ENCODE measurements at regions not wholly inside any gene's neighbourhood (a gene's known extent, or its start where the extent isn't known, plus 50 kb on each side); places are given as distances from the start of the nearest gene placed in this dataset.

DNA sequence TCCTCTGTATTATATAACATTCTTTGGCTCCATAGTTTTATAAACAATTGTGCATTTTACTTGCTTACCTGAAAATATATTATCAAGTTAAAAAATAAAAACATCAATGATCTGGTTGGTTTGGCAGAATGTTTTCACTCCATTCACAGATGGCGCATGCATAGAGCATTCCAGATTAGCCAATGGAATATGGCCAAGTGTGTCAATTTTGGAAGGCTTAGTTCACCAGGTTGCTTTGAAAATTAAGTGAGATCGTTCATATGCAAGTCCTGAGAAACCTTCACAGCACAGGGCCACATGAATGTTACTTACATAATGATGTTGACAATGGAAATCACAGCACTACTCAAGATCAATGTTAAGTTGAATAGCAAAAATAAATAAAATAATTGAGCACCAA, 335.7 kb downstream of the GRB14 start:
- Mint-ChIP-seq H3K4me1 (ENCODE audit: low read depth) (no peaks in the 10 kb centered on the region), H3K36me3 (no peaks in the 10 kb centered on the region), H3K9me3 (peaks cover 13% of the 10 kb centered on the region), H3K4me3 (no peak overlapping the region), H3K27ac (no peak overlapping the region), H3K27me3 (no peaks in the 10 kb centered on the region)
- ChIA-PET CTCF (no interaction called here), POLR2A (no interaction called here)
- intact Hi-C loops (cut with micrococcal nuclease) = no loop called here
- DNase-seq = no peak

DNA sequence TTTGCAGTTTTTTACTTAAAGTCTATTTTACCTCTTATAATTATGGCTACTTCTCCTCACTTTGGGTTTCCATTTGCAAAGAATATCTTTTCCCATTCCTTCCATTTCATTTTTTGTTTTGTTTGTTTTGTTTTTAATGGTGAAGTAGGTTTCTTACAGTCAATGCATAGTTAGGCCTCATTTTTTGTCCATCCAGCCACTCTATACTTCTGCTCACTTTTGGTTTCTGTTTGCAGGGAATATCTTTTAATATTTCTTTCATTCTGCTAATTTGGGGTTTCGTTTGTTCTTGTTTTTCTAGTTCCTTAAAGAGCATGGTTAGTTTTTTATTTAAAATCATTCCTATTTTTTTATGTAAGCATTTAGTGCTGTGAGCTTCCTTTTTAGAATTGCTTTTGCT, 339.4 kb downstream of the GRB14 start:
- H3K27ac Mint-ChIP-seq = no peak overlapping the region

DNA sequence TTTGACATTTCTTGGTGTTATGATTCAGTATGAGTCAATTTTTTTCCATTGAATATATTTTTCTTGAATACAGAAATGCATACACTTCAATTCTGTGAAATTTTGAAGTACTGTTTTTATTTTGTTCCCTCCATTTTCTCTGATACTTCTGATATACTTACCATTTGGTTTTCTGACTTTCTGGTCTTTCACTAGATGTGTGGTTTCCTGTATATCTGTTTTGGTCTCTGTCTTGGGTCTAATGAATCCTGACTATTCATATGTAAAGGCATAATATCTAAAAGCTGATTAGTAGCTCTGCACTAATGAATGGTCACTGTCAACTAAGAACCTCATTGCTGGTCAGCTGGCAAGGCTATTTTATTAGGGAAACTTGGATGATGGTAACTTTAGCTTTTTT, 345.6 kb downstream of the GRB14 start:
- no peaks in the 10 kb centered on the region for H3K27me3 Mint-ChIP-seq
- no peaks in the 10 kb centered on the region for H3K4me1 Mint-ChIP-seq (ENCODE audit: low read depth)
- no peak for DNase-seq
- no peak overlapping the region for H3K27ac Mint-ChIP-seq
- H3K36me3 Mint-ChIP-seq = no peaks in the 10 kb centered on the region
- H3K9me3 Mint-ChIP-seq = peaks cover 12% of the 10 kb centered on the region
- H3K4me3 Mint-ChIP-seq = no peak overlapping the region
- POLR2A ChIA-PET = no interaction called here
- CTCF ChIA-PET = no interaction called here
- intact Hi-C loops (cut with micrococcal nuclease) = no loop called here

More for the DNA sequence above, 339.4 kb downstream of the GRB14 start:
- no peaks in the 10 kb centered on the region for H3K36me3 Mint-ChIP-seq
- POLR2A ChIA-PET = no interaction called here
- H3K27me3 Mint-ChIP-seq = no peaks in the 10 kb centered on the region
- CTCF ChIA-PET = no interaction called here
- DNase-seq = no peak
- no peak overlapping the region for H3K4me3 Mint-ChIP-seq
- peaks cover 15% of the 10 kb centered on the region for H3K9me3 Mint-ChIP-seq
- intact Hi-C loops (cut with micrococcal nuclease) = no loop called here
- no peaks in the 10 kb centered on the region for H3K4me1 Mint-ChIP-seq (ENCODE audit: low read depth)

DNA sequence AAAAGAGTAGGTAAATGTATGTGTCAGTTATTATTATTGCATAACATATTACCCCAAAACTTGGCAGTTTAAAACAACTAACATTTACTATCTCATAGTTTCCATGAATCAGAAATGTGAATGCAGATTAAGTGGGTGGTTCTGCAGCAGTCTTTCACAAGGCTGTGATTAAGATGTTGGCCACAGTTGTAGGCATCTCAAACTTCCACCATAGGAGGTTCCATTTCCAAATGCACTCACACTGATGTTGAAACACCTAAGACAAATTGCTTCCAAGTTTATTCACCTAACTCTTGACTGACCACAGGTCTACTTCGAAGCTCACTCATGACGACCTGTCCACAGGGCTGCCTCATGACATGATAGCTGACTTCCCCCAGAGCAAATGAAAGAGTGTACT, 360.8 kb downstream of the GRB14 start:
- DNase-seq = no peak
- Mint-ChIP-seq H3K27me3 (no peaks in the 10 kb centered on the region), H3K36me3 (no peaks in the 10 kb centered on the region), H3K9me3 (peaks cover 10% of the 10 kb centered on the region), H3K4me1 (ENCODE audit: low read depth) (no peaks in the 10 kb centered on the region), H3K27ac (no peak overlapping the region), H3K4me3 (no peak overlapping the region)
- intact Hi-C loops (cut with micrococcal nuclease) = no loop called here
- ChIA-PET CTCF (no interaction called here), POLR2A (no interaction called here)

DNA sequence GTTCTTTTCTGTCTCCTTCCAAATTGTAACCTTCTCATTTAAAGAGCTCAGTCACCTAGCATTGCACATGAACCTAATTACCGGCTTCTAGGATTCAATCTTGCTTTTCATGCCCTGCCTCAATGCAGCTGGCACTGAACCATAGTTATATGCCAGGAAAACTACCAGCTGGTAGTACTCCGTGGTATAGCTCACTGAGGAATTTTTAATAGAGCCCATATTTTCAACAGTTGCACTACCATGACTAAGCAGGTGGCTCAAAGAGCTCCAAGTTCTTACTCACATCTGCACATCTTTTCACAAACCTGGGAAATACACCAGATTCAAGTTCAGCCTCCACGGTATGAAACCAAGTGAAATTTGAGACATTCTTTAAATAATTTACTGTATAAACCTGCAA, 363.5 kb downstream of the GRB14 start:
- intact Hi-C loops (cut with micrococcal nuclease) = no loop called here
- Mint-ChIP-seq H3K27me3 (no peaks in the 10 kb centered on the region), H3K4me1 (ENCODE audit: low read depth) (no peaks in the 10 kb centered on the region), H3K36me3 (no peaks in the 10 kb centered on the region), H3K4me3 (no peak overlapping the region), H3K27ac (no peak overlapping the region), H3K9me3 (peaks cover 7% of the 10 kb centered on the region)
- DNase-seq = no peak
- POLR2A ChIA-PET = no interaction called here
- CTCF ChIA-PET = no interaction called here

DNA sequence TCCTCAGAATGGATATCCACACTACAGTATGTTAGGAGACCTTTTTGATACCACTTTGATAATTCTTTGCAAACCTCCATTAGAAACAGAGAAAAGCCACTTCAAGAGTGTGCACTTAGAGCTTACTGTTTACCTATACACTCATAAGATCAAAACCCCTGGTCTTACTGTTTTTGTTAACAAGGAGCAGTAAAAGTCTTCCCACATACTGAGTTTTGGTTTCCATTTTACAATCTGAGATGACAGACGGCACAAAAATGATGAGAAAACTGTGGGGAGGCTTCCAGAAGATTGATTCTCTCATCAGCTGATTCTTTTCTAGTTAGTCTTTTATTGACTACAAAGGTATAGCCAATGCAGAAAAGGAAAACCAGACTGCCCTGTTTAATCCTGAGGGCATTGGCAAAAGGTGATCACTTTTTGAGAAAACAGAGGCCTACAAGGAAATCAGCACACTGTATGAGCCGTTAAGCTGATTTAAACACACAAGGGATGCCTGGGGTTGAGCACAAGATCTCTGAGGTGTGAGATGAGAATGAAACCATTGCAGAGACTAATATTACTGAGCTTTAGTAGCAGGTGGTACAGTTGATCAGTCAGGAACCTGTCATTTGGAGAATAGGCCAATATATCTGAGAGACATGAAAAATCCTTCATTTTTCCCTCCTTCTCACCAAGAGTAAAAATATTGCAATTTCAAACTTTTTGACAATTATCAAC, 368.6 kb downstream of the GRB14 start:
- no peaks in the 10 kb centered on the region for H3K36me3 Mint-ChIP-seq
- no peak overlapping the region for H3K4me3 Mint-ChIP-seq
- no peaks in the 10 kb centered on the region for H3K4me1 Mint-ChIP-seq (ENCODE audit: low read depth)
- ChIA-PET CTCF (no interaction called here), POLR2A (no interaction called here)
- no peak for DNase-seq
- no peaks in the 10 kb centered on the region for H3K27me3 Mint-ChIP-seq
- H3K9me3 Mint-ChIP-seq = peaks cover 3% of the 10 kb centered on the region
- no peak overlapping the region for H3K27ac Mint-ChIP-seq
- intact Hi-C loops (cut with micrococcal nuclease) = no loop called here

DNA sequence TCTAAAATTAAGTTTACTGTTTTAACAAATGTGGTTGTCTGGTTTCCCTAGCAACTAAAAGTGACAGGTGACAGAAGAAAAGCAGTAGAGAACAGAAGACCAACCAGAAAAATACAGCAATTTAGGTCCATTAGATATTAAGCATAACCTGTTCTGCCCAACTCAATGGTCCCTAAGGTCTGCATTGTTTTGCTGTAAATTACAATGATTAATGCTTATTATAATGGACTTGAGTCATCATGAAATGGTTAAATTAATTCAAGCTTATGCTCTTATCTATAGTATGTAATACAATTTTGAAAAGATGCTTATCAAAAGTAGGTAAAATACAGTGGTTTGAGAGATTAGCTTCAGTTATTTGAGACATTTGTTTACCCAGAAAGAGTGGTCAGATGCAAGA, 378.0 kb downstream of the GRB14 start:
- H3K4me1 Mint-ChIP-seq (ENCODE audit: low read depth) = no peaks in the 10 kb centered on the region
- peaks cover 24% of the 10 kb centered on the region for H3K9me3 Mint-ChIP-seq
- H3K4me3 Mint-ChIP-seq = no peak overlapping the region
- DNase-seq = no peak
- no peak overlapping the region for H3K27ac Mint-ChIP-seq
- intact Hi-C loops (cut with micrococcal nuclease) = no loop called here
- no peaks in the 10 kb centered on the region for H3K27me3 Mint-ChIP-seq
- ChIA-PET CTCF (no interaction called here), POLR2A (no interaction called here)
- H3K36me3 Mint-ChIP-seq = no peaks in the 10 kb centered on the region

DNA sequence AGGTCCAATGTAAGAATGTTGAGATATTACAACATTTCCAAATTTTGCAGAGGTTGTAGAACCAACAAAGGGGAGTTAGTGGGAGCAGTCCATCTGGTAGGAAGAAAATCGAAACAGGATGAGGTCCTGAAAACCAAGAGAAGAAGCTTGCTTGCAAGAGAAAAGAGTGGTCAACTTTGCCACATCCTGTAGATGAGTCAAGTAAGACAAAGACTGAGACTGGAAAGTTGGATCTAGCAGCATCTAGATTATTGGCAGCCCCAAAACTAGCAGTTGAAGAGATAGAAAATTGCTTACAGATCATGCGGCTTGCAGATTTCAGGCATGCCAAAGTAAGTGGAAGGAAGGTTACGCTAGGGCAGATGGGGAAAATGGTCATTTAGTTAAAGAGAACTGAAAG, 378.9 kb downstream of the GRB14 start:
- no peak for DNase-seq
- Mint-ChIP-seq H3K36me3 (no peaks in the 10 kb centered on the region), H3K4me3 (no peak overlapping the region), H3K9me3 (peaks cover 24% of the 10 kb centered on the region), H3K4me1 (ENCODE audit: low read depth) (no peaks in the 10 kb centered on the region), H3K27me3 (no peaks in the 10 kb centered on the region), H3K27ac (no peak overlapping the region)
- intact Hi-C loops (cut with micrococcal nuclease) = no loop called here
- ChIA-PET CTCF (no interaction called here), POLR2A (no interaction called here)

DNA sequence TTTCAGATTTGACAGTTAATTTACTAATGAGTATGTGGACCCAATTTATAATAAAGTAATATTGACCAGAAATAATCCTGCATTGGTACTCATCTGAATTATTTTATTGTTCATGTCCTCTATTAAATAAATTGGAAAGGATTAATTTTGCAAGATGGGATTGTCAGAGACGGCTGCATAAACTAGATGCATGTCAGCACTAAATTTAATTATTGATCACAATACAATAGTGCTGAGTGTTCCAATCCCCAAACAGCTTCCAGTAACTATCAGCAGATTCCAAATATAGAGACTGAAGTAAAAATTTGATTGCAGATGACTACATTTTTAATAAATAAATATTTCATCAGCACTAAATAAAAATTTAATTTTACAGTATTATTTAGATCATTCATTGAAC, 387.2 kb downstream of the GRB14 start:
- ChIA-PET CTCF (no interaction called here), POLR2A (no interaction called here)
- Mint-ChIP-seq H3K4me1 (ENCODE audit: low read depth) (no peaks in the 10 kb centered on the region), H3K27me3 (no peaks in the 10 kb centered on the region), H3K27ac (no peak overlapping the region), H3K4me3 (no peak overlapping the region), H3K9me3 (peaks cover 7% of the 10 kb centered on the region), H3K36me3 (no peaks in the 10 kb centered on the region)
- intact Hi-C loops (cut with micrococcal nuclease) = no loop called here
- DNase-seq = no peak

DNA sequence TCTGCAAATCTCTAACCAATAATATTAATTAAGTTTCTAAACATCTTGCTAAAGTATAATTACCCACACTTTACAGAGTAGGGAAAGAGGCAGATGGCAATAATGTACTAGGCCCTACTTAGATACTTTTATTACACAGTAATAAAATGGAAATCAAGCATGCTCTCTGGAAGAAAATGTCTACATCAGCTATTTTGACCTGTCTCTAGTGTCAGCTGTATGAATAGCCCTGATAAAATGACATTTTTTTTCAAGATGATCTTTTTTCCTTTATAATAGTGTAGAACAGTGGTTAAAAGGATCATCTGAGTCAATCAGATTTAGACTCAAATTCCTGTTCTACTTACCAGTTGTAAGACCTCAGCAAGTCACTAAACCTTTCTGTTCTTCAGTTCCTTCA, 397.3 kb downstream of the GRB14 start:
- ChIA-PET CTCF (no interaction called here), POLR2A (no interaction called here)
- no peak for DNase-seq
- H3K36me3 Mint-ChIP-seq = no peaks in the 10 kb centered on the region
- H3K27me3 Mint-ChIP-seq = no peaks in the 10 kb centered on the region
- no peak overlapping the region for H3K27ac Mint-ChIP-seq
- H3K4me1 Mint-ChIP-seq (ENCODE audit: low read depth) = no peaks in the 10 kb centered on the region
- H3K4me3 Mint-ChIP-seq = no peak overlapping the region
- intact Hi-C loops (cut with micrococcal nuclease) = no loop called here
- H3K9me3 Mint-ChIP-seq = peaks cover 17% of the 10 kb centered on the region

DNA sequence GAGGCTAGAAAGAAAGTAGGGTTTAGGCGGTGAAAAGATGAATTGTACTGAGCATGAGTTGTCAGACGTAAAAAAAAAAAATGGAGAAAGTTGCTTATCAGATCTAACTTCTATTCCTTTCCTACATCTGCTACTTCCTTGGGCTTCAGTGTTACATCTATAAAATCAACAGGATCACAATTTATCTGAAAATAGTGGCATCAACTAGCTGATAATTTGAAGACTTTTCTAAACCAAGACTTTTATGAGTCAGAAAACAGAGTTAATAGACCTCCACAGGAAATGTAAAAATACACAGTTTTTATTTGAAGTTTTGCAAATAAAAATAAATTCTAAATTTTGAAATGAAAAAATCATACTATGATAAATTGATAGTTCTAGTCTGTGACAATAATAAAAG, 399.8 kb downstream of the GRB14 start:
- no peaks in the 10 kb centered on the region for H3K4me1 Mint-ChIP-seq (ENCODE audit: low read depth)

DNA sequence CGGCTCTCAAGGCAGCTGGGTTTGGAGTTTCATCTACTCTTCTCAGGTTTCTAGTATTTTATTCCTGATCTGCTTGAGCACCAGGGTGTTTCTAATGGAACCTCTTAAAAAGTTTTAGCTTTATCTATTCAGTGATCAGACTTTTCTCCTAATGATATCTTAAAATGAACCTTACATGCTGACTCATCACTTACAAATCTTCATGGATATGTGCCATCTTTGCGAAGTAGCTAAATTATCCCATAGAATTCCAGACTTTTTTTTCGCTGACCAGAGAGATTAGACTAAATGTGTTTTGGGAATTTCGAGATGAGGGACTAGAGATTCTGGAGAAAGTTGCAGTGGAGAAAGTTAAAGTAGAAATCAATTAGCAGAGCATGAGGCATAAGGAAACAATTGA, 401.0 kb downstream of the GRB14 start:
- intact Hi-C loops (cut with micrococcal nuclease) = no loop called here
- H3K27ac Mint-ChIP-seq = no peak overlapping the region
- DNase-seq = no peak
- H3K4me1 Mint-ChIP-seq (ENCODE audit: low read depth) = no peaks in the 10 kb centered on the region
- CTCF ChIA-PET = no interaction called here
- H3K27me3 Mint-ChIP-seq = no peaks in the 10 kb centered on the region
- H3K4me3 Mint-ChIP-seq = no peak overlapping the region
- no peaks in the 10 kb centered on the region for H3K36me3 Mint-ChIP-seq
- peaks cover 8% of the 10 kb centered on the region for H3K9me3 Mint-ChIP-seq
- POLR2A ChIA-PET = no interaction called here

More for the DNA sequence above, 399.8 kb downstream of the GRB14 start:
- Mint-ChIP-seq H3K27me3 (no peaks in the 10 kb centered on the region), H3K9me3 (peaks cover 9% of the 10 kb centered on the region), H3K27ac (no peak overlapping the region), H3K4me3 (no peak overlapping the region), H3K36me3 (no peaks in the 10 kb centered on the region)
- intact Hi-C loops (cut with micrococcal nuclease) = no loop called here
- POLR2A ChIA-PET = no interaction called here
- DNase-seq = no peak
- CTCF ChIA-PET = no interaction called here

DNA sequence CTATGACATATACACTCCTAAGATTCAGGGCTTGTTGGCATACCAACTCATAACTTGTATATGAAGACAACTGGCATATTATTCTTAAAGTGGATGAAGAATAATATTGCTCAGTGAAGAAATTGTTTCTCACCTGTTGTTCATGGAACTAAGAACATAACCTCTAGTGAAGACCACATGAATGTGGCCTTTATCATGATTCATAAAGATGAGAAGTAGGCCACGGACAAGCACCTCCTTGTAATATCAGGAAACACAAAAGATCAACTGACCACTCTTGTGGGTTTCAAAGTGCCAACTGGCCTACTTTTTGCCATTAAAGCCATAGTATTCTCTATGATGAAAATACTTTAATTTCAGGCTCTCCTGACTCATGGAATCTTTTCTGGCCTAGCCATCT, 407.4 kb downstream of the GRB14 start:
- DNase-seq = no peak
- H3K9me3 Mint-ChIP-seq = peaks cover 13% of the 10 kb centered on the region
- H3K36me3 Mint-ChIP-seq = no peaks in the 10 kb centered on the region
- POLR2A ChIA-PET = no interaction called here
- H3K27ac Mint-ChIP-seq = no peak overlapping the region
- H3K27me3 Mint-ChIP-seq = no peaks in the 10 kb centered on the region
- CTCF ChIA-PET = no interaction called here
- H3K4me1 Mint-ChIP-seq (ENCODE audit: low read depth) = no peaks in the 10 kb centered on the region
- intact Hi-C loops (cut with micrococcal nuclease) = no loop called here
- H3K4me3 Mint-ChIP-seq = no peak overlapping the region

DNA sequence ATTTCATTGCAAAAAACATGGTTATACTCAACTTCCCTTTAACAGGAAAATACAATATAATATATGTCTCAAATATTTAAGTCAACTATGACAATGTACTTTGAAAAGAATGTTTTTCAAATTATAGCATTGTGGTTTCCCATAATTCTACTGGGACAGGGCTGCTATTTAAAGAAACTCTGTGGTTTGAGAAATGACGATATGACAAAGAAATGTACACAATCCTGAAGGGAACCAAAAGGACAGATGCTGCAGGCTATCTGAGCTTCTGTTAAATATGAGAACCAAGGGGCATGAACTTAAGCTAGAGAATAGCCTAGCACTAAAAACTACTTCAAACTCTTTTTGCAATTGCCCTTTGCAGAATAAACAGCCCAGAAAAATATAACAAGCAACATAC, 415.9 kb downstream of the GRB14 start:
- intact Hi-C loops (cut with micrococcal nuclease) = no loop called here
- Mint-ChIP-seq H3K4me3 (no peak overlapping the region), H3K9me3 (peaks cover 8% of the 10 kb centered on the region), H3K27me3 (no peaks in the 10 kb centered on the region), H3K36me3 (no peaks in the 10 kb centered on the region), H3K4me1 (ENCODE audit: low read depth) (no peaks in the 10 kb centered on the region), H3K27ac (no peak overlapping the region)
- ChIA-PET CTCF (no interaction called here), POLR2A (no interaction called here)
- no peak for DNase-seq

Measured in activated CD4-positive, alpha-beta memory T cell treated with anti-CD3 and anti-CD28 coated beads for 36 hours (primary cell).